Testis (tissue), 2 donors: ENCODE measurements at regions not wholly inside any gene's neighbourhood (a gene's known extent, or its start where the extent isn't known, plus 50 kb on each side); places are given as distances from the start of the nearest gene placed in this dataset.
"Not testable (repeated sequence)": the region's sequence is repeated elsewhere in the genome, so short reads cannot be mapped to it uniquely, and the experiment has no call there.

Experiments
- DNase-seq: peaks from one replicate; pipeline ENCODE4 v3.0.0-alpha.2; 2019
- H3K27ac ChIP-seq, 2 donors: fragments of 200-600 bp; sonication (generic); one replicate each; pipeline ENCODE4 v1.5.1; 2019
- H3K27me3 ChIP-seq: fragments of 200-600 bp; sonication (generic); one replicate; pipeline ENCODE4 v1.5.1; 2019
- H3K36me3 ChIP-seq: fragments of 200-600 bp; sonication (generic); one replicate; pipeline ENCODE4 v1.5.1; 2017; ENCODE audit warnings: low read depth; ENCODE audit errors: missing control alignments
- H3K4me1 ChIP-seq: fragments of 200-600 bp; sonication (generic); one replicate; pipeline ENCODE4 v1.5.1; 2019
- H3K4me3 ChIP-seq, 2 donors: fragments of 200-600 bp; sonication (generic); one replicate each; pipeline ENCODE4 v1.5.1; 2017 to 2019
- H3K9me3 ChIP-seq: fragments of 200-600 bp; sonication (generic); one replicate; pipeline ENCODE4 v1.5.1; 2017
- CTCF ChIP-seq, 3 experiments: fragments of 450-650 bp in 2 of 3; fragments of 200-600 bp in 1 of 3; sonication (generic) in 1 of 3; IDR thresholded peaks; one replicate each; pipeline ENCODE4 v1.5.1; 2016 to 2019; ENCODE audit warnings: antibody characterized with exemption in 3 of 3, mild to moderate bottlenecking in 2 of 3, moderate library complexity in 1 of 3
- POLR2A ChIP-seq: fragments of 450-650 bp; IDR thresholded peaks from one replicate; pipeline ENCODE4 v1.6.1; 2017; ENCODE audit warnings: antibody characterized with exemption, mild to moderate bottlenecking, moderate library complexity
- WGBS, 2 donors: methylation state at CpG; one replicate each; pipeline ENCODE4 v1.1.5; 2018; 5-methylcytosine and 5-hydroxymethylcytosine counted together
- intact Hi-C: fragments of 100-400 bp; cut with DNase I; formaldehyde crosslinking; loops from one replicate; pipeline ENCODE4 v1.15.1; 2023; ENCODE audit warnings: low total_unique reads

- H3K4me1 ChIP-seq, intact Hi-C loops: not testable (repeated sequence)
- WGBS, 2 donors = 95% methylated on average over 4 of the region's 32 CpGs; no CpG with 5 or more reads in 1 of the 2 donors
Observed at GRCh38 chr17:20684975-20685374, 105.5 kb downstream of the CDRT15L2 start.

GRCh38 chr17:20687584-20687983 is 108.1 kb downstream of the CDRT15L2 start:
- WGBS, 2 donors = no CpG with 5 or more reads among the region's 2 CpGs
- H3K36me3 ChIP-seq, H3K9me3 ChIP-seq, DNase-seq, H3K4me1 ChIP-seq, intact Hi-C loops, H3K27ac ChIP-seq, H3K4me3 ChIP-seq, H3K27me3 ChIP-seq: not testable (repeated sequence)

More at GRCh38 chr17:20684975-20685374, 105.5 kb downstream of the CDRT15L2 start:
- H3K27me3 ChIP-seq, H3K27ac ChIP-seq, H3K9me3 ChIP-seq, DNase-seq, H3K36me3 ChIP-seq, H3K4me3 ChIP-seq: not testable (repeated sequence)

GRCh38 chr17:20689170-20689749 is 109.7 kb downstream of the CDRT15L2 start:
- H3K9me3 ChIP-seq, H3K4me3 ChIP-seq, DNase-seq, H3K27me3 ChIP-seq, H3K27ac ChIP-seq, intact Hi-C loops, H3K36me3 ChIP-seq, H3K4me1 ChIP-seq: not testable (repeated sequence)
- 45 to 71% methylated on average over 10 of the region's 10 CpGs for WGBS, 2 donors

- H3K4me1 ChIP-seq, H3K27me3 ChIP-seq, H3K9me3 ChIP-seq, H3K27ac ChIP-seq, DNase-seq, H3K36me3 ChIP-seq, intact Hi-C loops, H3K4me3 ChIP-seq: not testable (repeated sequence)
- WGBS, 2 donors = 67 to 75% methylated on average over 1 of the region's 1 CpG
Observed at GRCh38 chr17:20692706-20693105, 113.2 kb downstream of the CDRT15L2 start.

GRCh38 chr17:20695871-20696270 is 116.3 kb downstream of the CDRT15L2 start:
- H3K4me1 ChIP-seq, intact Hi-C loops, H3K4me3 ChIP-seq, H3K27ac ChIP-seq, H3K27me3 ChIP-seq, DNase-seq, H3K9me3 ChIP-seq, H3K36me3 ChIP-seq: not testable (repeated sequence)
- WGBS, 2 donors = 58 to 61% methylated on average over 1 of the region's 1 CpG

- H3K27me3 ChIP-seq, H3K4me1 ChIP-seq, H3K4me3 ChIP-seq, H3K36me3 ChIP-seq, DNase-seq, H3K9me3 ChIP-seq, H3K27ac ChIP-seq, intact Hi-C loops: not testable (repeated sequence)
- WGBS, 2 donors = 85 to 88% methylated on average over 6 to 8 of the region's 8 CpGs
Observed at GRCh38 chr17:20698463-20699206, 119.1 kb downstream of the CDRT15L2 start.

- H3K9me3 ChIP-seq, H3K4me1 ChIP-seq, intact Hi-C loops, H3K4me3 ChIP-seq, H3K27me3 ChIP-seq, DNase-seq, H3K36me3 ChIP-seq, H3K27ac ChIP-seq: not testable (repeated sequence)
- WGBS, 2 donors = 74 to 79% methylated on average over 3 to 5 of the region's 5 CpGs
Observed at GRCh38 chr17:20700528-20700927, 121.0 kb downstream of the CDRT15L2 start.

- H3K4me1 ChIP-seq, H3K36me3 ChIP-seq, H3K27me3 ChIP-seq, H3K27ac ChIP-seq, intact Hi-C loops, DNase-seq, H3K9me3 ChIP-seq, H3K4me3 ChIP-seq: not testable (repeated sequence)
- WGBS, 2 donors = 79 to 89% methylated on average over 5 of the region's 5 CpGs
Observed at GRCh38 chr17:20701366-20701765, 121.8 kb downstream of the CDRT15L2 start.

- no peak for TF ChIP-seq CTCF (IDR thresholded peaks at IDR 0.05)
- no peak for TF ChIP-seq POLR2A
- Histone ChIP-seq H3K4me1 (no peaks in the 10 kb centered on the region), H3K9me3 (no peaks in the 10 kb centered on the region), H3K4me3 (no peak overlapping the region), H3K27me3 (no peaks in the 10 kb centered on the region), H3K27ac (no peak overlapping the region), H3K36me3 (no peaks in the 10 kb centered on the region)
- 82 to 93% methylated on average over 4 of the region's 4 CpGs for WGBS, 2 donors
- intact Hi-C loops = no loop called here
- no peak for DNase-seq
Observed at GRCh38 chr17:20702692-20703091, 123.2 kb downstream of the CDRT15L2 start.
